Right atrium auricular region (tissue), 2 donors: ENCODE measurements at regions not wholly inside any gene's neighbourhood (a gene's known extent, or its start where the extent isn't known, plus 50 kb on each side); places are given as distances from the start of the nearest gene placed in this dataset.
"Not testable (repeated sequence)": the region's sequence is repeated elsewhere in the genome, so short reads cannot be mapped to it uniquely, and the experiment has no call there.

Experiments
- DNase-seq: peaks from one replicate; pipeline ENCODE4 v3.0.0-alpha.2; 2019; ENCODE audit warnings: low spot score
- H3K27ac ChIP-seq, 2 donors: fragments of 200-600 bp; sonication (generic); 1 replicate in 1 of 2; 2 replicates in 1 of 2; pipeline ENCODE4 v1.5.1; 2016 to 2019
- H3K27me3 ChIP-seq, 2 donors: fragments of 200-600 bp; sonication (generic); one replicate each; pipeline versions ENCODE4 v1.5.1 to v1.6.0; 2017 to 2019
- H3K36me3 ChIP-seq: fragments of 200-600 bp; sonication (generic); one replicate; pipeline ENCODE4 v1.5.1; 2016
- H3K4me1 ChIP-seq, 2 donors: fragments of 200-600 bp; sonication (generic); one replicate each; pipeline versions ENCODE4 v1.5.1 to v1.6.0; 2017 to 2019
- H3K4me3 ChIP-seq, 2 donors: fragments of 200-600 bp; sonication (generic); 1 replicate in 1 of 2; 2 replicates in 1 of 2; pipeline ENCODE4 v1.5.1; 2017 to 2019; ENCODE audit warnings: mild to moderate bottlenecking in 1 of 2, moderate library complexity in 1 of 2
- H3K9me3 ChIP-seq, 2 donors: fragments of 200-600 bp; sonication (generic); one replicate each; pipeline ENCODE4 v1.5.1; 2019

GRCh38 chr5:177664737-177665136 is 64.8 kb downstream of the B4GALT7 start:
- H3K9me3 ChIP-seq, H3K4me3 ChIP-seq, H3K4me1 ChIP-seq, DNase-seq, H3K27ac ChIP-seq, H3K27me3 ChIP-seq, H3K36me3 ChIP-seq: not testable (repeated sequence)

- H3K27ac ChIP-seq, H3K36me3 ChIP-seq, H3K27me3 ChIP-seq, H3K4me1 ChIP-seq, DNase-seq, H3K4me3 ChIP-seq, H3K9me3 ChIP-seq: not testable (repeated sequence)
Measured at GRCh38 chr5:177665172-177665571, 65.2 kb downstream of the B4GALT7 start.

- not testable (repeated sequence) for H3K27ac ChIP-seq, H3K4me1 ChIP-seq, H3K4me3 ChIP-seq, H3K36me3 ChIP-seq, DNase-seq, H3K27me3 ChIP-seq, H3K9me3 ChIP-seq
Measured at GRCh38 chr5:177665960-177666359, 66.0 kb downstream of the B4GALT7 start.

GRCh38 chr5:177671035-177671754 is 71.3 kb downstream of the B4GALT7 start:
- H3K27me3 ChIP-seq, DNase-seq, H3K27ac ChIP-seq, H3K36me3 ChIP-seq, H3K4me1 ChIP-seq, H3K9me3 ChIP-seq: not testable (repeated sequence)
- H3K4me3 ChIP-seq = peak overlapping the region in 1 of 2 donors; percentile 21

- DNase-seq = peak; percentile 60
- peak overlapping the region; percentile 59 to 73 for H3K4me3 ChIP-seq
- not testable (repeated sequence) for H3K36me3 ChIP-seq, H3K9me3 ChIP-seq, H3K4me1 ChIP-seq, H3K27me3 ChIP-seq, H3K27ac ChIP-seq
Measured at GRCh38 chr5:177671755-177672690, 72.1 kb downstream of the B4GALT7 start.
